NCI-H2081 treated with DMSO at 0.1 percent for 48 hours (cell line): ENCODE measurements at regions not wholly inside any gene's neighbourhood (a gene's known extent, or its start where the extent isn't known, plus 50 kb on each side); places are given as distances from the start of the nearest gene placed in this dataset.

ENCODE experiments used
- DNase-seq: peaks from one replicate; lab custom pipeline; 2025; lab: John Stamatoyannopoulos, UW

GRCh38 chr14:36465178-36465577 lies 54.9 kb downstream of the NKX2-1 start:
- no peak for DNase-seq

GRCh38 chr14:36462890-36463289 lies 57.1 kb downstream of the NKX2-1 start:
- no peak for DNase-seq

- DNase-seq, result no peak
Measured at GRCh38 chr14:36455241-36455627, 64.8 kb downstream of the NKX2-1 start.

GRCh38 chr14:36454599-36455240 lies 65.3 kb downstream of the NKX2-1 start:
- DNase-seq, result no peak

GRCh38 chr14:36452860-36453259 lies 67.2 kb downstream of the NKX2-1 start:
- no peak for DNase-seq

- no peak for DNase-seq
Measured at GRCh38 chr14:36451310-36452065, 68.5 kb downstream of the NKX2-1 start.

GRCh38 chr14:36450550-36450949 lies 69.5 kb downstream of the NKX2-1 start:
- DNase-seq, result no peak

- no peak for DNase-seq
Measured at GRCh38 chr14:36449903-36450302, 70.1 kb downstream of the NKX2-1 start.

- no peak for DNase-seq
Measured at GRCh38 chr14:36443374-36443773, 76.7 kb downstream of the NKX2-1 start.

- DNase-seq, result peak; percentile 85
Measured at GRCh38 chr14:36442824-36443241, 77.2 kb downstream of the NKX2-1 start.

GRCh38 chr14:36441283-36441682 lies 78.7 kb downstream of the NKX2-1 start:
- DNase-seq, result no peak

GRCh38 chr14:36439766-36440165 lies 80.3 kb downstream of the NKX2-1 start:
- DNase-seq, result no peak

- DNase-seq, result no peak
Measured at GRCh38 chr14:36438883-36439282, 81.1 kb downstream of the NKX2-1 start.

- no peak for DNase-seq
Measured at GRCh38 chr14:36430662-36431084, 89.4 kb downstream of the NKX2-1 start.

GRCh38 chr14:36430169-36430568 lies 89.9 kb downstream of the NKX2-1 start:
- no peak for DNase-seq

- no peak for DNase-seq
Measured at GRCh38 chr14:36429692-36430091, 90.3 kb downstream of the NKX2-1 start.

- no peak for DNase-seq
Measured at GRCh38 chr14:36428350-36428749, 91.7 kb downstream of the NKX2-1 start.

GRCh38 chr14:36426836-36427235 lies 93.2 kb downstream of the NKX2-1 start:
- no peak for DNase-seq

GRCh38 chr14:36426113-36426512 lies 93.9 kb downstream of the NKX2-1 start:
- no peak for DNase-seq

GRCh38 chr14:36424478-36425102 lies 95.4 kb downstream of the NKX2-1 start:
- DNase-seq, result peak; percentile 97

- no peak for DNase-seq
Measured at GRCh38 chr14:36423430-36423829, 96.6 kb downstream of the NKX2-1 start.

- DNase-seq, result no peak
Measured at GRCh38 chr14:36420149-36420687, 99.8 kb upstream of the MBIP start.

GRCh38 chr14:36418937-36419336 lies 98.5 kb upstream of the MBIP start:
- DNase-seq, result no peak
